ENCODE measurements at regions not wholly inside any gene's neighbourhood (a gene's known extent, or its start where the extent isn't known, plus 50 kb on each side); places are given as distances from the start of the nearest gene placed in this dataset.

GRCh38 chr2:120613742-120614571 lies 121.7 kb upstream of the GLI2 start:
- H3K36me3 ChIP-seq (ENCODE audit: control insufficient read depth in 2 of 2, insufficient read depth in 1 of 2, low read length in 2 of 2) = no peaks in the 10 kb centered on the region
- no peaks in the 10 kb centered on the region for H3K9me3 ChIP-seq (ENCODE audit: control insufficient read depth, insufficient read depth, low read depth, low read length)
- TF ChIP-seq MYNN (tag by site-specific recombination; IDR thresholded peaks at IDR 0.05; ENCODE audit: borderline replicate concordance) = no peak
- no peak for TF ChIP-seq ZNF48 (tag by site-specific recombination; IDR thresholded peaks at IDR 0.05)
- TF ChIP-seq ZIC2 (tag by site-specific recombination; IDR thresholded peaks at IDR 0.05) = peak; percentile 36
- TF ChIP-seq ZNF362 (tag by site-specific recombination; IDR thresholded peaks at IDR 0.05) = no peak
- no peak for TF ChIP-seq ZNF677 (tag by site-specific recombination; IDR thresholded peaks at IDR 0.05)
- no peak for TF ChIP-seq ZNF10 (tag by site-specific recombination; IDR thresholded peaks at IDR 0.05)
- ChIA-PET CTCF (no interaction called here), POLR2A (no interaction called here)
- H3K27ac ChIP-seq (ENCODE audit: extremely low read depth, low read depth, low read length) = no peak overlapping the region
- no peak overlapping the region for H3K4me3 ChIP-seq (ENCODE audit: low read depth, low read length)
- no peaks in the 10 kb centered on the region for H3K4me1 ChIP-seq (ENCODE audit: control insufficient read depth, insufficient read depth, low read length)

GRCh38 chr2:120614901-120615300 lies 120.8 kb upstream of the GLI2 start:
- H3K4me1 ChIP-seq (ENCODE audit: control insufficient read depth, insufficient read depth, low read length) = no peaks in the 10 kb centered on the region
- TF ChIP-seq REST (tag by site-specific recombination; IDR thresholded peaks at IDR 0.05) (no peak), ZSCAN4 (tag by site-specific recombination; IDR thresholded peaks at IDR 0.05) (no peak), ZNF501 (tag by site-specific recombination; IDR thresholded peaks at IDR 0.05) (no peak), ZNF677 (tag by site-specific recombination; IDR thresholded peaks at IDR 0.05) (no peak), ZNF785 (tag by site-specific recombination; IDR thresholded peaks at IDR 0.05) (no peak), IKZF3 (tag by site-specific recombination; IDR thresholded peaks at IDR 0.05) (no peak), SCRT1 (tag by site-specific recombination; IDR thresholded peaks at IDR 0.05; ENCODE audit: borderline replicate concordance) (no peak), ZNF704 (tag by site-specific recombination; IDR thresholded peaks at IDR 0.05) (no peak), ZSCAN5A (tag by site-specific recombination; IDR thresholded peaks at IDR 0.05) (no peak), ZNF350 (tag by site-specific recombination; IDR thresholded peaks at IDR 0.05) (no peak), KLF17 (tag by site-specific recombination; IDR thresholded peaks at IDR 0.05) (no peak), RBAK (tag by site-specific recombination; IDR thresholded peaks at IDR 0.05) (no peak), ZEB2 (tag by site-specific recombination; IDR thresholded peaks at IDR 0.05) (no peak), ZNF221 (tag by site-specific recombination; IDR thresholded peaks at IDR 0.05; ENCODE audit: borderline replicate concordance) (no peak), ZNF561 (tag by site-specific recombination; IDR thresholded peaks at IDR 0.05; ENCODE audit: borderline replicate concordance) (no peak)
- ChIA-PET CTCF (no interaction called here), POLR2A (no interaction called here)
- H3K9me3 ChIP-seq (ENCODE audit: control insufficient read depth, insufficient read depth, low read depth, low read length) = no peaks in the 10 kb centered on the region
- H3K36me3 ChIP-seq (ENCODE audit: control insufficient read depth in 2 of 2, insufficient read depth in 1 of 2, low read length in 2 of 2) = no peaks in the 10 kb centered on the region
- no peak overlapping the region for H3K27ac ChIP-seq (ENCODE audit: extremely low read depth, low read depth, low read length)
- H3K4me3 ChIP-seq (ENCODE audit: low read depth, low read length) = no peak overlapping the region
